GM12892 (cell line): ENCODE measurements at regions not wholly inside any gene's neighbourhood (a gene's known extent, or its start where the extent isn't known, plus 50 kb on each side); places are given as distances from the start of the nearest gene placed in this dataset.

Experiments
- POLR2A ChIP-seq: IDR thresholded peaks from 2 replicates; pipeline ENCODE4 v1.6.1; 2011; ENCODE audit warnings: low read depth, low read length, control low read depth
- TAF1 ChIP-seq: IDR thresholded peaks from 2 replicates; pipeline ENCODE4 v1.6.1; 2011; ENCODE audit warnings: low read depth, mild to moderate bottlenecking, control low read depth, low read length, borderline replicate concordance

GRCh38 chr13:47632311-47632710 is 368.8 kb downstream of the SUCLA2 start:
- TF ChIP-seq TAF1 = no peak
- no peak for TF ChIP-seq POLR2A
